ENCODE measurements at regions not wholly inside any gene's neighbourhood (a gene's known extent, or its start where the extent isn't known, plus 50 kb on each side); places are given as distances from the start of the nearest gene placed in this dataset.

DNA sequence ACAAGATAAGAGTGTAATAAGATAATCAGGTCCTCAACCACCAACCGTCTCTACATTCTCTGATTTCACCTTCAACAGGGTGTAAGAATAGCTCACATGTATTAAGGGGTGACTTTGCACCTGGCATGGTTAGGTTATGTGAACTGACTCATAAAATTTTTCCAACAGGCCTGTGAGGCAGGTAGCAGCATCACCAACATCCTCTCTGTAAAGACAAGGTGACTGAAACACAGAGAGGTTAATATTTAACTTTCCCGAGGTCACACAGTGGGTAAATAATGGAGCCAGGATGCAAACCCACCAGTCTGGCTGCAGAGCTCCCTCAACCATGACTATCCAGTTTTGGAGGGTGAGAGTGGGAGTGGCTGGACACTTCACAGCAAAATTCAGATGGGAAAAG is 317.2 kb downstream of the C16orf95 start:
- TF ChIP-seq YY1 (IDR thresholded peaks at IDR 0.05; ENCODE audit: insufficient read depth, insufficient read length) (no peak), SUZ12 (IDR thresholded peaks at IDR 0.05; ENCODE audit: extremely low read depth, insufficient read depth, insufficient read length) (no peak), ZNF274 (IDR thresholded peaks at IDR 0.05; ENCODE audit: low read depth, low read length) (no peak)
